ENCODE measurements at regions not wholly inside any gene's neighbourhood (a gene's known extent, or its start where the extent isn't known, plus 50 kb on each side); places are given as distances from the start of the nearest gene placed in this dataset.

- H3K36me3 ChIP-seq (ENCODE audit: control insufficient read depth, insufficient read depth, low read length), result no peaks in the 10 kb centered on the region
- no peaks in the 10 kb centered on the region for H3K9me3 ChIP-seq (ENCODE audit: control insufficient read depth, insufficient read depth, low read length)
- H3K27me3 ChIP-seq (ENCODE audit: control insufficient read depth, insufficient read depth, low read length), result no peaks in the 10 kb centered on the region
- H3K27ac ChIP-seq (ENCODE audit: low read length), result no peak overlapping the region
- no peak for DNase-seq (ENCODE audit: low read depth, low spot score)
- H3K4me1 ChIP-seq (ENCODE audit: control insufficient read depth, insufficient read depth, low read length), result no peaks in the 10 kb centered on the region
- H3K4me3 ChIP-seq (ENCODE audit: low read length), result no peak overlapping the region
These were observed 296.9 kb upstream of the SOX5 start for GRCh38 chr12:24246376-24246775.

- Histone ChIP-seq H3K4me1 (ENCODE audit: control insufficient read depth, insufficient read depth, low read length) (no peaks in the 10 kb centered on the region), H3K27me3 (ENCODE audit: control insufficient read depth, insufficient read depth, low read length) (no peaks in the 10 kb centered on the region), H3K36me3 (ENCODE audit: control insufficient read depth, insufficient read depth, low read length) (no peaks in the 10 kb centered on the region), H3K9me3 (ENCODE audit: control insufficient read depth, insufficient read depth, low read length) (no peaks in the 10 kb centered on the region), H3K27ac (ENCODE audit: low read length) (no peak overlapping the region), H3K4me3 (ENCODE audit: low read length) (no peak overlapping the region)
- no peak for DNase-seq (ENCODE audit: low read depth, low spot score)
- no CpG with 5 or more reads among the region's 3 CpGs for WGBS (ENCODE audit: insufficient coverage, insufficient read length)
These were observed 295.3 kb upstream of the SOX5 start for GRCh38 chr12:24244801-24245200.

- no peaks in the 10 kb centered on the region for H3K9me3 ChIP-seq (ENCODE audit: control insufficient read depth, insufficient read depth, low read length)
- WGBS (ENCODE audit: insufficient coverage, insufficient read length), result no CpG with 5 or more reads among the region's 4 CpGs
- H3K4me3 ChIP-seq (ENCODE audit: low read length), result no peak overlapping the region
- no peaks in the 10 kb centered on the region for H3K36me3 ChIP-seq (ENCODE audit: control insufficient read depth, insufficient read depth, low read length)
- no peaks in the 10 kb centered on the region for H3K27me3 ChIP-seq (ENCODE audit: control insufficient read depth, insufficient read depth, low read length)
- no peaks in the 10 kb centered on the region for H3K4me1 ChIP-seq (ENCODE audit: control insufficient read depth, insufficient read depth, low read length)
- no peak for DNase-seq (ENCODE audit: low read depth, low spot score)
- H3K27ac ChIP-seq (ENCODE audit: low read length), result no peak overlapping the region
These were observed 294.8 kb upstream of the SOX5 start for GRCh38 chr12:24244231-24244630.

- WGBS (ENCODE audit: insufficient coverage, insufficient read length), result no CpG with 5 or more reads among the region's 1 CpG
- H3K4me1 ChIP-seq (ENCODE audit: control insufficient read depth, insufficient read depth, low read length), result no peaks in the 10 kb centered on the region
- no peak overlapping the region for H3K27ac ChIP-seq (ENCODE audit: low read length)
- no peak overlapping the region for H3K4me3 ChIP-seq (ENCODE audit: low read length)
- no peaks in the 10 kb centered on the region for H3K27me3 ChIP-seq (ENCODE audit: control insufficient read depth, insufficient read depth, low read length)
- no peaks in the 10 kb centered on the region for H3K36me3 ChIP-seq (ENCODE audit: control insufficient read depth, insufficient read depth, low read length)
- no peak for DNase-seq (ENCODE audit: low read depth, low spot score)
- no peaks in the 10 kb centered on the region for H3K9me3 ChIP-seq (ENCODE audit: control insufficient read depth, insufficient read depth, low read length)
These were observed 291.2 kb upstream of the SOX5 start for GRCh38 chr12:24240707-24241106.

GRCh38 chr12:24233519-24234246 lies 284.2 kb upstream of the SOX5 start:
- Histone ChIP-seq H3K4me3 (ENCODE audit: low read length) (no peak overlapping the region), H3K27me3 (ENCODE audit: control insufficient read depth, insufficient read depth, low read length) (no peaks in the 10 kb centered on the region), H3K4me1 (ENCODE audit: control insufficient read depth, insufficient read depth, low read length) (no peaks in the 10 kb centered on the region; the same call in 1 of the 2 replicates), H3K27ac (ENCODE audit: low read length) (no peak overlapping the region), H3K9me3 (ENCODE audit: control insufficient read depth, insufficient read depth, low read length) (no peaks in the 10 kb centered on the region), H3K36me3 (ENCODE audit: control insufficient read depth, insufficient read depth, low read length) (no peaks in the 10 kb centered on the region)
- DNase-seq (ENCODE audit: low read depth, low spot score), result no peak
- WGBS (ENCODE audit: insufficient coverage, insufficient read length), result no CpG with 5 or more reads among the region's 7 CpGs

GRCh38 chr12:24232531-24232930 lies 283.1 kb upstream of the SOX5 start:
- WGBS (ENCODE audit: insufficient coverage, insufficient read length), result no CpG with 5 or more reads among the region's 2 CpGs
- no peak for DNase-seq (ENCODE audit: low read depth, low spot score)

GRCh38 chr12:24231298-24231697 lies 281.8 kb upstream of the SOX5 start:
- no peak for DNase-seq (ENCODE audit: low read depth, low spot score)
- no CpG with 5 or more reads among the region's 5 CpGs for WGBS (ENCODE audit: insufficient coverage, insufficient read length)
- no peak overlapping the region for H3K4me3 ChIP-seq (ENCODE audit: low read length)
- no peaks in the 10 kb centered on the region for H3K9me3 ChIP-seq (ENCODE audit: control insufficient read depth, insufficient read depth, low read length)
- H3K4me1 ChIP-seq (ENCODE audit: control insufficient read depth, insufficient read depth, low read length), result peaks cover 2% of the 10 kb centered on the region; the same call in 1 of the 2 replicates
- H3K36me3 ChIP-seq (ENCODE audit: control insufficient read depth, insufficient read depth, low read length), result no peaks in the 10 kb centered on the region
- no peak overlapping the region for H3K27ac ChIP-seq (ENCODE audit: low read length)
- H3K27me3 ChIP-seq (ENCODE audit: control insufficient read depth, insufficient read depth, low read length), result no peaks in the 10 kb centered on the region

More at GRCh38 chr12:24232531-24232930, 283.1 kb upstream of the SOX5 start:
- Histone ChIP-seq H3K4me1 (ENCODE audit: control insufficient read depth, insufficient read depth, low read length) (no peaks in the 10 kb centered on the region; the same call in 1 of the 2 replicates), H3K4me3 (ENCODE audit: low read length) (no peak overlapping the region), H3K27ac (ENCODE audit: low read length) (no peak overlapping the region), H3K9me3 (ENCODE audit: control insufficient read depth, insufficient read depth, low read length) (no peaks in the 10 kb centered on the region), H3K27me3 (ENCODE audit: control insufficient read depth, insufficient read depth, low read length) (no peaks in the 10 kb centered on the region), H3K36me3 (ENCODE audit: control insufficient read depth, insufficient read depth, low read length) (no peaks in the 10 kb centered on the region)

GRCh38 chr12:24230061-24230701 lies 280.7 kb upstream of the SOX5 start:
- H3K4me3 ChIP-seq (ENCODE audit: low read length), result no peak overlapping the region
- no peaks in the 10 kb centered on the region for H3K27me3 ChIP-seq (ENCODE audit: control insufficient read depth, insufficient read depth, low read length)
- no peaks in the 10 kb centered on the region for H3K9me3 ChIP-seq (ENCODE audit: control insufficient read depth, insufficient read depth, low read length)
- WGBS (ENCODE audit: insufficient coverage, insufficient read length), result no CpG with 5 or more reads among the region's 8 CpGs
- DNase-seq (ENCODE audit: low read depth, low spot score), result no peak
- peaks cover 2% of the 10 kb centered on the region; the same call in 1 of the 2 replicates for H3K4me1 ChIP-seq (ENCODE audit: control insufficient read depth, insufficient read depth, low read length)
- no peaks in the 10 kb centered on the region for H3K36me3 ChIP-seq (ENCODE audit: control insufficient read depth, insufficient read depth, low read length)
- H3K27ac ChIP-seq (ENCODE audit: low read length), result no peak overlapping the region

GRCh38 chr12:24229031-24229700 lies 279.7 kb upstream of the SOX5 start:
- Histone ChIP-seq H3K27ac (ENCODE audit: low read length) (no peak overlapping the region), H3K4me1 (ENCODE audit: control insufficient read depth, insufficient read depth, low read length) (peaks cover 2% of the 10 kb centered on the region; the same call in 1 of the 2 replicates), H3K9me3 (ENCODE audit: control insufficient read depth, insufficient read depth, low read length) (no peaks in the 10 kb centered on the region), H3K27me3 (ENCODE audit: control insufficient read depth, insufficient read depth, low read length) (no peaks in the 10 kb centered on the region), H3K4me3 (ENCODE audit: low read length) (no peak overlapping the region), H3K36me3 (ENCODE audit: control insufficient read depth, insufficient read depth, low read length) (no peaks in the 10 kb centered on the region)
- no peak for DNase-seq (ENCODE audit: low read depth, low spot score)
- no CpG with 5 or more reads among the region's 9 CpGs for WGBS (ENCODE audit: insufficient coverage, insufficient read length)

- Histone ChIP-seq H3K27ac (ENCODE audit: low read length) (no peak overlapping the region), H3K27me3 (ENCODE audit: control insufficient read depth, insufficient read depth, low read length) (no peaks in the 10 kb centered on the region), H3K36me3 (ENCODE audit: control insufficient read depth, insufficient read depth, low read length) (no peaks in the 10 kb centered on the region), H3K4me3 (ENCODE audit: low read length) (no peak overlapping the region), H3K9me3 (ENCODE audit: control insufficient read depth, insufficient read depth, low read length) (no peaks in the 10 kb centered on the region), H3K4me1 (ENCODE audit: control insufficient read depth, insufficient read depth, low read length) (peaks cover 2% of the 10 kb centered on the region; the same call in 1 of the 2 replicates)
- WGBS (ENCODE audit: insufficient coverage, insufficient read length), result no CpG with 5 or more reads among the region's 3 CpGs
- no peak for DNase-seq (ENCODE audit: low read depth, low spot score)
These were observed 278.9 kb upstream of the SOX5 start for GRCh38 chr12:24228371-24228770.
